Fibroblast of villous mesenchyme (primary cell): ENCODE measurements at regions not wholly inside any gene's neighbourhood (a gene's known extent, or its start where the extent isn't known, plus 50 kb on each side); places are given as distances from the start of the nearest gene placed in this dataset.

Experiments
- DNase-seq: peaks from one replicate; pipeline ENCODE4 v3.0.0-alpha.2; 2010; ENCODE audit warnings: low read depth
- H3K4me3 ChIP-seq: 2 replicates; pipeline ENCODE4 v1.5.1; 2011; ENCODE audit warnings: low read depth, mild to moderate bottlenecking, low read length
- CTCF ChIP-seq: IDR thresholded peaks from 2 replicates; pipeline ENCODE4 v1.5.1; 2012; ENCODE audit warnings: low read depth, mild to moderate bottlenecking, low read length; ENCODE audit not compliant: insufficient read depth

- TF ChIP-seq CTCF = no peak
- no peak overlapping the region for H3K4me3 ChIP-seq
- DNase-seq = peak; percentile 74
Measured at GRCh38 chr1:94678202-94678848, 136.8 kb upstream of the F3 start.

DNA sequence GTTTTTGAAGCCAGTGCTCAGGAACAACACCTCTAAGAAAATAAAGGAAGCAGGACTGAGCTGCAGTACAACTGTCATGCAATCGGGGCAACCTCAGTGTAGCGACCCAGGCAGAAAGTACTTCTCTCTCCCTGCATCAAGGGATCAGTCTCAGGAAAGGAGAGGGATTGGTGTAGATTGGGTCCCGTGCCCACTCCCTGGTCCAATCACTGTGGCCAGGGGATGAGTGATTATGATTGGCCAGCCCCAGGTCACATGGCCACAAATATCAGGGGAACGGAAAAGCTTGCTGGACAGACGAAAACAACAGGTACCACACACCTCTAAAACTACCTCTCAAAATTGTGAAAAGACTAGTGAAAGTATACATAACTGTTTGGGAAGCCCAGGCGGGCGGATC is 136.2 kb upstream of the F3 start:
- no peak overlapping the region for H3K4me3 ChIP-seq
- TF ChIP-seq CTCF = no peak
- DNase-seq = no peak

- DNase-seq = no peak
- H3K4me3 ChIP-seq = no peak overlapping the region
- TF ChIP-seq CTCF = no peak
Measured at GRCh38 chr1:94677087-94677486, 135.5 kb upstream of the F3 start.

DNA sequence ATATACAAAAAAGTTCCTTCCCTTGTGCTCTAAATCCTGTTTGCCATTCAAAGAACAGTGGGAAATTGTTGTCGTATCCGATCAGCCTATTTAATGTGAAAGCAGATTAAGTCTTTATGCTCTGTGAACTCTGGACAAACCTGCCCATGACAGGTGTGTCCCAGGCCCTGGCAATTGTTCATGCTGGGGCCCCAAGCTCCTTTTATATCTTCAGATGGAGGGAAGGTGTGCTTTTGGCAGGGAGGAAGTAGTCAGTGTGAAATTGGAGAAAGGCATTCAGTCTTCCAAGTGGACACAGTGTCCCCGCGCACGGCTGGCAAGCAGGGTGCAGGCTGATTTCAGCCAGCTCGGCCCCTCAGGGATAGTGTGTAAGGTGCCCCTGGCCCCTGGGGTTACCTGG is 135.1 kb upstream of the F3 start:
- DNase-seq = no peak
- TF ChIP-seq CTCF = no peak

GRCh38 chr1:94675373-94675772 is 133.8 kb upstream of the F3 start:
- DNase-seq = peak; percentile 79
- TF ChIP-seq CTCF = no peak
- no peak overlapping the region for H3K4me3 ChIP-seq

More for the DNA sequence above, 135.1 kb upstream of the F3 start:
- H3K4me3 ChIP-seq = no peak overlapping the region

DNA sequence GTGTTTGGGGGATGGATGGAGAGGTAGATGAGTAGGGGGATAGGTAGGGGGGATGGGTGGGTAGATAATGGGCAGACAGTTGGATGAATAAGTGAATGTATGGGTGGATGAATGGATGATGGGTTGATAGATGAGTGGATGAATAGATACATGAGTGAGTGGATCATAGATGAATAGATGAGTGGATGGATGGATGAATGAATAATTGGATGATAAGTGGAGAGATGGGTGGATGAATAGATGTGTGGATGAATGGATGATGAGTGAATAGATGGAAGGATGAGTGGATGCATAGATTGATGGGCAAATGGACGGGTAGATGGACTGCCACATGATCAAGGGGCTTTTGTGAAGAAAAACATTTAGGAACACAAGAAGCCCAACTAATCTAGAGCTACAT is 133.3 kb upstream of the F3 start:
- no peak for DNase-seq
- TF ChIP-seq CTCF = no peak

DNA sequence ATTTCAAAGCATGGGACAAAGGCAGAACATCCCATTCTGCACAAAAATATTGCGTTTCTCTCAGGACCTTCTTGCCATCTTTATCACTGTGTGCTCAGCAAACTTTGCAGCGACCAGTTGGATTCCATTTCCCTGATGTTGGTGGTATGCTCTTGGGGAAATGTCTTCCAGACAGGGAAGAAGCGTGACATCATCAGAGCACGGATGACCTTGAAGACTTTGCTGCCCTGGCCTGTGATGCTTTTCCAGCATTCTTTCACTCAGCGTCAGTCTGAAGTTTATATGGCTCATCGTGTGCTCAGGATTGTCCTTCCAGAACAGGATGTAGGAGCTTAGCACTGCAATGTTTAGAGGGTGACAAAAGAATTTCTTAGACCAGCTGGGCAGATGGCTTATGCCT is 131.4 kb upstream of the F3 start:
- DNase-seq = peak; percentile 90
- TF ChIP-seq CTCF = no peak
- H3K4me3 ChIP-seq = no peak overlapping the region

More for the DNA sequence above, 133.3 kb upstream of the F3 start:
- no peak overlapping the region for H3K4me3 ChIP-seq
